NCI-H146 (cell line): ENCODE measurements at regions not wholly inside any gene's neighbourhood (a gene's known extent, or its start where the extent isn't known, plus 50 kb on each side); places are given as distances from the start of the nearest gene placed in this dataset.

Experiments used
- DNase-seq: peaks from one replicate; lab custom pipeline; 2025; lab: John Stamatoyannopoulos, UW

DNA sequence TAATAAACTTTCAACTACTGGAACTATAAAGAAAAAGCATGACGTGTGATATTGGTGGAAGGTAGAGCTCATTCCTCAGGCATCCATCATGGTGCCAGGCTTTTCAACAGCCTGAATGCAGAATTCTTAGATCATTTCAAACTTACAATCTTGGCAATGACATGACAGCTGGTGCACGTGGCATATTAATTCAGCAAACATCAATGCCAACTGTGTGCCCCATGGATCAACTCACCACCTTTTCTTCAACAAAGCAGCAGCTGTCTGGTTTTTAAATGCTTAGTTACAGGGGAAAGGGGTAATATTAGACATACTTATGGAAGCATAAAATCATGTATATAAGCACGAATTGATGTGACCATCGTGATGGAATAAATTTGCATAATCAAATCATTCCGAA, 56.0 kb upstream of the OR13F1 start:
- DNase-seq, result no peak
